ENCODE measurements at regions not wholly inside any gene's neighbourhood (a gene's known extent, or its start where the extent isn't known, plus 50 kb on each side); places are given as distances from the start of the nearest gene placed in this dataset.
"Not testable (repeated sequence)": the region's sequence is repeated elsewhere in the genome, so short reads cannot be mapped to it uniquely, and the experiment has no call there.

- no peak overlapping the region for H3K4me3 ChIP-seq (ENCODE audit: low read depth, low read length)
- 64% methylated on average over 5 of the region's 5 CpGs for WGBS
- no peaks in the 10 kb centered on the region for H3K4me1 ChIP-seq (ENCODE audit: insufficient read depth)
- no peak overlapping the region for H3K27ac ChIP-seq (ENCODE audit: low read depth)
- DNase-seq (ENCODE audit: extremely low spot score): no peak
- H3K36me3 ChIP-seq (ENCODE audit: insufficient read depth): no peaks in the 10 kb centered on the region
Measured at GRCh38 chr9:102652471-102652870, 342.7 kb upstream of the CYLC2 start.

GRCh38 chr9:102650896-102651295, 344.2 kb upstream of the CYLC2 start:
- WGBS: 81% methylated on average over 2 of the region's 2 CpGs
- Histone ChIP-seq H3K4me1 (ENCODE audit: insufficient read depth) (no peaks in the 10 kb centered on the region), H3K36me3 (ENCODE audit: insufficient read depth) (no peaks in the 10 kb centered on the region), H3K27ac (ENCODE audit: low read depth) (no peak overlapping the region), H3K4me3 (ENCODE audit: low read depth, low read length) (no peak overlapping the region)
- no peak for DNase-seq (ENCODE audit: extremely low spot score)

- Histone ChIP-seq H3K27ac (ENCODE audit: low read depth) (no peak overlapping the region), H3K36me3 (ENCODE audit: insufficient read depth) (no peaks in the 10 kb centered on the region), H3K4me1 (ENCODE audit: insufficient read depth) (no peaks in the 10 kb centered on the region), H3K4me3 (ENCODE audit: low read depth, low read length) (no peak overlapping the region)
- 9% methylated on average over 1 of the region's 1 CpG for WGBS
- no peak for DNase-seq (ENCODE audit: extremely low spot score)
Measured at GRCh38 chr9:102642651-102643050, 352.5 kb upstream of the CYLC2 start.

- H3K4me3 ChIP-seq (ENCODE audit: low read depth, low read length): no peak overlapping the region
- no peak overlapping the region for H3K27ac ChIP-seq (ENCODE audit: low read depth)
- DNase-seq (ENCODE audit: extremely low spot score): no peak
- H3K4me1 ChIP-seq (ENCODE audit: insufficient read depth): no peaks in the 10 kb centered on the region
- no peaks in the 10 kb centered on the region for H3K36me3 ChIP-seq (ENCODE audit: insufficient read depth)
Measured at GRCh38 chr9:102631559-102631958, 363.6 kb upstream of the CYLC2 start.

DNA sequence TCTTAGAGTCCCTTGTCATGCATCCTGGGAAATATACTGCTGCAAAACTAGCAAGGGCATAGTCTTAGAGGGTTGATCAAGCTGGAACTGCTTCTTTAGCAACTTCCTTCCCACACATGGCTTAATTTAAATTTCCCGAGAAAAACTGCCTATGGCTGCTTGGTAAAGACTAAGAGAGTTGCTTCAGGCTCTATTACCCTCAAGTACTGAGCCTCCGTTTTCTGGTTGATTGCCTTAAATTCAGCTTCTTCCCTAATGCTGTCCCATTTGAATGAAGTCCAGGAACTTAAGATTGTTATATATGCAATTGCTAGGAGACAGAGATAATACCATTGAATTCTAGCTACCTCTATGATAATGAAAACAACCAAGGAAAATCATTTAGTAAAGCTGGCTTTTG, 385.7 kb upstream of the CYLC2 start:
- 76% methylated on average over 2 of the region's 2 CpGs for WGBS
- no peak overlapping the region for H3K4me3 ChIP-seq (ENCODE audit: low read depth, low read length)
- no peak overlapping the region for H3K27ac ChIP-seq (ENCODE audit: low read depth)
- no peak for DNase-seq (ENCODE audit: extremely low spot score)
- no peaks in the 10 kb centered on the region for H3K4me1 ChIP-seq (ENCODE audit: insufficient read depth)
- H3K36me3 ChIP-seq (ENCODE audit: insufficient read depth): no peaks in the 10 kb centered on the region

- H3K4me1 ChIP-seq (ENCODE audit: insufficient read depth); H3K36me3 ChIP-seq (ENCODE audit: insufficient read depth); DNase-seq (ENCODE audit: extremely low spot score); H3K27ac ChIP-seq (ENCODE audit: low read depth); H3K4me3 ChIP-seq (ENCODE audit: low read depth, low read length): not testable (repeated sequence)
- 92% methylated on average over 47 of the region's 47 CpGs for WGBS
Measured at GRCh38 chr9:102603198-102604195, 391.6 kb upstream of the CYLC2 start.

DNA sequence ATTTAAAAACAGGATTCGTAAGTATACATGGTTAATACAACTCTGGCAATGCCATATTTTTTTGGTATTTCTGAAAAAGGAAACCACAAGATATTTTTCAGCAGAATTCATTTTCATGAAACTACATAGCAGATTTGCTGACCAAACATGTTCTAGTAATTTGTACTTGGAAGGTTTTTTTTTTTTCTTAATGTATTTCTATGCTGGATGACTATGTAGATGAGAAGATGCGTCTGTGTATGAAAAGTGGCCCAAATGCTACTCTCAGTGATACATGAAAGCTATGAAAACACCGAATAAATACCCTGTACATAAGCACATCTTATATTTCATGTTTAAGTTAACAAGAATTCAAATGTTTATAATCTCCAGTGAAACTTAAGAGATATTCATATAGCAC, 400.9 kb upstream of the CYLC2 start:
- Histone ChIP-seq H3K4me1 (ENCODE audit: insufficient read depth) (no peaks in the 10 kb centered on the region), H3K36me3 (ENCODE audit: insufficient read depth) (no peaks in the 10 kb centered on the region), H3K27ac (ENCODE audit: low read depth) (no peak overlapping the region), H3K4me3 (ENCODE audit: low read depth, low read length) (no peak overlapping the region)
- WGBS: 75% methylated on average over 3 of the region's 3 CpGs
- DNase-seq (ENCODE audit: extremely low spot score): no peak

- no peak for DNase-seq (ENCODE audit: extremely low spot score)
- no peaks in the 10 kb centered on the region for H3K4me1 ChIP-seq (ENCODE audit: insufficient read depth)
- 39% methylated on average over 2 of the region's 2 CpGs for WGBS
- H3K36me3 ChIP-seq (ENCODE audit: insufficient read depth): no peaks in the 10 kb centered on the region
- no peak overlapping the region for H3K4me3 ChIP-seq (ENCODE audit: low read depth, low read length)
- no peak overlapping the region for H3K27ac ChIP-seq (ENCODE audit: low read depth)
Measured at GRCh38 chr9:102587281-102587680, 407.9 kb upstream of the CYLC2 start.

DNA sequence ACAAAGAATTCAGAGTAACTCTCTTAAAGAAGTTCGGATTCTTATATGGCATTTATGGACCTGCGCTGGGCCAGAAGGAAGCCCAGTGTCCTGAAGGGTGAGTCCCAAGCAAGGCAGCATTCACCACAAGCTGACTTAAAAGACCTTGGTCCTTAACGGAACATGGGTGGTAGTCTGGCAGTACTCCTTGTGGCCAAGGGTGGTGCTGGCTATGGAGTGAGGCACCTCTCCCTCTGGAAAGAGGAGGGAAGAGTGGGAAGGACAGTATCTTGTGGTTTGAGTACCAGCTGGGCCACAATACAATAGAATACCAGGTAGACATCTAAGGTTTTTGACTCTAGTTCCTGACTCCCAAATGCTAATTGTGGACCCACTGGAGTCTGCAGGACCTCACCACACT, 425.7 kb upstream of the CYLC2 start:
- no peak for DNase-seq (ENCODE audit: extremely low spot score)
- no peak overlapping the region for H3K27ac ChIP-seq (ENCODE audit: low read depth)
- 85% methylated on average over 3 of the region's 3 CpGs for WGBS
- no peaks in the 10 kb centered on the region for H3K36me3 ChIP-seq (ENCODE audit: insufficient read depth)
- no peak overlapping the region for H3K4me3 ChIP-seq (ENCODE audit: low read depth, low read length)
- H3K4me1 ChIP-seq (ENCODE audit: insufficient read depth): no peaks in the 10 kb centered on the region

- 86% methylated on average over 1 of the region's 1 CpG for WGBS
- H3K27ac ChIP-seq (ENCODE audit: low read depth): no peak overlapping the region
- DNase-seq (ENCODE audit: extremely low spot score): no peak
- no peak overlapping the region for H3K4me3 ChIP-seq (ENCODE audit: low read depth, low read length)
- H3K36me3 ChIP-seq (ENCODE audit: insufficient read depth): no peaks in the 10 kb centered on the region
- no peaks in the 10 kb centered on the region for H3K4me1 ChIP-seq (ENCODE audit: insufficient read depth)
Measured at GRCh38 chr9:102551346-102551745, 443.8 kb upstream of the CYLC2 start.

DNA sequence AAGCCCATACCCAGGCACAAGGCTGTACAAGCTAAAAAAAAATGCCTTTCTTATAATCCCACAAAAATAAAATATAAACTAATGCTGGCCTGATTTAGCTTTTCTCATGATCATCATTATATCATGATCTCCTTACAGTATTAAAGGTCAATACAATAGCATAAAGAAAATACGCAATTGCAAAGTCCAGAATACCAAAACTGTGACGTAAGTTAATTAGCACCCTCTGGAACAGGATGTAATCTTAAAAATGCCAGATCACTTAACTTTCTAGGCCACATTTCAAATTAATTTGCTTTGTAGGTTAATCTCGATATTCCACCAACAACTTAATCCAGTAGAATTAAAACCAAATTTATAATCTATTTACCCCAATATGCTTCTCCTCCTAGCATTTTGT, 444.2 kb upstream of the CYLC2 start:
- H3K4me3 ChIP-seq (ENCODE audit: low read depth, low read length): no peak overlapping the region
- WGBS: 84% methylated on average over 3 of the region's 3 CpGs
- no peaks in the 10 kb centered on the region for H3K4me1 ChIP-seq (ENCODE audit: insufficient read depth)
- no peak for DNase-seq (ENCODE audit: extremely low spot score)
- H3K27ac ChIP-seq (ENCODE audit: low read depth): no peak overlapping the region
- no peaks in the 10 kb centered on the region for H3K36me3 ChIP-seq (ENCODE audit: insufficient read depth)

- Histone ChIP-seq H3K36me3 (ENCODE audit: insufficient read depth) (no peaks in the 10 kb centered on the region), H3K27ac (ENCODE audit: low read depth) (no peak overlapping the region), H3K4me3 (ENCODE audit: low read depth, low read length) (no peak overlapping the region), H3K4me1 (ENCODE audit: insufficient read depth) (no peaks in the 10 kb centered on the region)
- no peak for DNase-seq (ENCODE audit: extremely low spot score)
Measured at GRCh38 chr9:102550266-102550665, 444.9 kb upstream of the CYLC2 start.

DNA sequence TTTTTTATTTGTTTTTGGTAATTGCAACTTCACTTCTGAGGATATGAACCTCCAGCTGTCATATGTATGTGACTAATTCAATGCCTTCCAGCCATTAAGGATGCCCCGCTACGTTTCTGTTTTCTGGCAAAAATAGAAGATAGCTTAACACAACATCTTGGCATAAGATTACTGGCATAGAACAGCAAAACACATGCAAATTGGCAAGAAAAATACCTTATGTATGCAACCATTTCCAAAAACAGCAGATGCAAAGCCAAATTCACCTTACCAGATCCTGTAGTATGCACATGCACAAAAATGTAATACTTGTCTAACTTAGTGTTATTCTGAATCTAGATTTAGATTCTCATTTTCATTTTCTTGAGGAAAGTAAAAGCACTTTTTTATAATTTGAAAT, 461.1 kb upstream of the CYLC2 start:
- 75% methylated on average over 2 of the region's 2 CpGs for WGBS
- Histone ChIP-seq H3K4me3 (ENCODE audit: low read depth, low read length) (no peak overlapping the region), H3K4me1 (ENCODE audit: insufficient read depth) (no peaks in the 10 kb centered on the region), H3K27ac (ENCODE audit: low read depth) (no peak overlapping the region), H3K36me3 (ENCODE audit: insufficient read depth) (no peaks in the 10 kb centered on the region)
- DNase-seq (ENCODE audit: extremely low spot score): no peak

DNA sequence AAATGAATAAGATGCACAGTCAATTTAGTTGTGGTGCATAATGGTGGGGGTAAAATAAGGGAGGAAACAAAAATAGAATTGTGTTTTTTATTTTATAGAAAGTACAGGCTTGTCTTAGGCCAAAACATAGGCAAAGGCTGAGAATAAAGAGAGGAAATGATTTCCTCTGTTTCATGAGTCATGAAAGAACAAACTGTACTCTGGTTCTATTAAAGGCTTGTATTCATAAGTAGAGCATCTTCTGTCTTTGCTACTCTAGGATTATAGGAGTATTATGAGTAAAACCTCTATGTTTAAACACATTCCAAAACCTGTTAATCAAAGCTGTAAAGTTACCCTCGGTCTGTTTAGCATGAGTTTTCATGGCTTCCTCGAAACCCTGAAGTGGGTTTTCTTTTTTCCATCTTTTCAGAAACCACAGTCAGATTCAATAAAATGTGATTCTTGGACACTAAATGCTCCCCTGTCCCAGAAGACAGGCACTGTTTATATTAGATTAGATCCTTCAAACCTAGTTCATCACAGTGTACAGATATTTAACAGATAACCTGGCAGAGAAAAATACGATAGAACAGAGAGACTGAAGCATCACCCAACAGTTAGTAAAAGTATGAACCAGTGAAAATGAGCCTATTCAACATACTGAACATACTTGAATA, 473.9 kb upstream of the CYLC2 start:
- Histone ChIP-seq H3K36me3 (ENCODE audit: insufficient read depth) (no peaks in the 10 kb centered on the region), H3K27ac (ENCODE audit: low read depth) (no peak overlapping the region), H3K4me1 (ENCODE audit: insufficient read depth) (no peaks in the 10 kb centered on the region), H3K4me3 (ENCODE audit: low read depth, low read length) (no peak overlapping the region)
- 19% methylated on average over 3 of the region's 3 CpGs for WGBS
- no peak for DNase-seq (ENCODE audit: extremely low spot score)
